HepG2 (cell line): ENCODE measurements at regions not wholly inside any gene's neighbourhood (a gene's known extent, or its start where the extent isn't known, plus 50 kb on each side); places are given as distances from the start of the nearest gene placed in this dataset.

Experiments
- ATAC-seq: fragments of 200-7000 bp; cut with Tn5 transposase; 3 replicates; pipeline ENCODE4 v1.9.1; 2020; ENCODE audit warnings: mild to moderate bottlenecking, moderate library complexity
- BruUV-seq: library from RNA; stranded (reverse); fragments of 400-500 nt; replicated peaks from 2 replicates; lab custom pipeline; 2021; lab: Mats Ljungman, UMichigan
- CTCF ChIA-PET: fragments of 300-600 bp; formaldehyde crosslinking; extraction: SDS; loops from one replicate; lab custom pipeline; 2021; ENCODE audit warnings: low total read pairs, inconsistent platforms, low intra/inter-chr PET ratio; lab: Yijun Ruan, JAX
- POLR2A ChIA-PET: fragments of 350-600 bp; sonication (Branson Sonifier 250); formaldehyde crosslinking; loops from one replicate; lab custom pipeline; 2020; ENCODE audit warnings: antibody characterized with exemption, inconsistent platforms; lab: Yijun Ruan, JAX
- DNase-seq: peaks from one replicate; pipeline ENCODE4 v3.0.0-alpha.2; 2015; ENCODE audit warnings: low spot score
- FAIRE-seq: peaks from 3 replicates; lab custom pipeline; 2011; peaks lifted over from hg19 to GRCh38; lab: Jason Lieb, UNC
- H2AFZ ChIP-seq: one replicate; pipeline ENCODE4 v1.6.1; 2011; ENCODE audit warnings: low read length, inconsistent platforms
- H3K27ac ChIP-seq: fragments of 300-600 bp; 3 replicates; pipeline ENCODE4 v1.8.0; 2011; ENCODE audit warnings: mixed run types, mild to moderate bottlenecking, mixed read lengths, low read length, inconsistent platforms; ENCODE audit not compliant: insufficient read depth; ENCODE audit errors: extremely low read length
- H3K27me3 ChIP-seq, 2 experiments: fragments of 200-600 bp in 1 of 2; 2 replicates in 1 of 2; 3 replicates in 1 of 2; pipeline versions ENCODE4 v1.6.0 to v1.8.0; 2011; ENCODE audit warnings: low read length in 2 of 2, mild to moderate bottlenecking in 2 of 2, moderate library complexity in 2 of 2, inconsistent platforms in 1 of 2; ENCODE audit not compliant: insufficient read depth in 2 of 2, control insufficient read depth in 1 of 2
- H3K36me3 ChIP-seq, 2 experiments: fragments of 200-600 bp in 1 of 2; replicated peaks in 1 of 2; 2 replicates in 1 of 2; 3 replicates in 1 of 2; pipeline versions ENCODE4 v1.5.1 to v1.8.0; 2011; ENCODE audit warnings: low read length in 2 of 2, inconsistent platforms in 1 of 2; ENCODE audit not compliant: insufficient read depth in 2 of 2, control insufficient read depth in 1 of 2
- H3K4me1 ChIP-seq: 2 replicates; pipeline ENCODE4 v1.5.1; 2012; ENCODE audit warnings: low read length, inconsistent platforms; ENCODE audit not compliant: insufficient read depth
- H3K4me2 ChIP-seq: 2 replicates; pipeline ENCODE4 v1.6.0; 2011; ENCODE audit warnings: low read depth, low read length, inconsistent platforms
- H3K4me3 ChIP-seq, 3 experiments: fragments of 200-600 bp in 1 of 3; sonication (generic), shearing (Covaris generic) in 1 of 3; replicated peaks in 1 of 3; 2 replicates each; pipeline ENCODE4 v1.5.1; 2011 to 2016; ENCODE audit warnings: low read length in 3 of 3, inconsistent platforms in 2 of 3, low read depth in 2 of 3, mild to moderate bottlenecking in 2 of 3, control low read depth in 1 of 3, mixed read lengths in 1 of 3; ENCODE audit not compliant: insufficient read depth in 1 of 3
- H3K79me2 ChIP-seq: one replicate; pipeline ENCODE4 v1.6.1; 2011; ENCODE audit warnings: low read length, inconsistent platforms; ENCODE audit not compliant: insufficient read depth
- H3K9ac ChIP-seq: 2 replicates; pipeline ENCODE4 v1.6.0; 2011; ENCODE audit warnings: mild to moderate bottlenecking, low read depth, low read length, inconsistent platforms; ENCODE audit not compliant: insufficient read depth
- H3K9me3 ChIP-seq: 2 replicates; pipeline ENCODE4 v1.5.1; 2012; ENCODE audit warnings: mild to moderate bottlenecking, low read length
- H4K20me1 ChIP-seq: 2 replicates; pipeline ENCODE4 v1.6.0; 2011; ENCODE audit warnings: inconsistent platforms, mild to moderate bottlenecking, low read length, moderate library complexity; ENCODE audit not compliant: insufficient read depth
- ATF7-NPFF ChIP-seq: sonication (generic); formaldehyde crosslinking; IDR thresholded peaks from 2 replicates; pipeline ENCODE4 v1.8.1; 2023; ENCODE audit warnings: mild to moderate bottlenecking, low read depth, missing genetic modification reagents, moderate library complexity
- CREB1 ChIP-seq, 2 experiments: fragments of 450-650 bp in 1 of 2; IDR thresholded peaks; 2 replicates each; pipeline ENCODE4 v1.6.1; 2016 to 2017; ENCODE audit warnings: control low read depth in 1 of 2, mild to moderate bottlenecking in 1 of 2, missing compliant biosample characterization in 1 of 2, missing genetic modification characterization in 1 of 2
- MAFK ChIP-seq, 2 experiments: IDR thresholded peaks in 1 of 2; conservative IDR thresholded peaks in 1 of 2; 2 replicates each; pipeline ENCODE4 v1.6.1; 2011; ENCODE audit warnings: improper control_type of control experiment in 2 of 2, low read length in 2 of 2
- ONECUT2 ChIP-seq: sonication (generic); formaldehyde crosslinking; IDR thresholded peaks from 2 replicates; pipeline ENCODE4 v1.4.0; 2020; ENCODE audit warnings: missing genetic modification reagents
- PAWR ChIP-seq: sonication (generic); formaldehyde crosslinking; IDR thresholded peaks from 2 replicates; pipeline ENCODE4 v1.4.0; 2020; ENCODE audit warnings: missing genetic modification reagents, mild to moderate bottlenecking, borderline replicate concordance
- POLR2AphosphoS2 ChIP-seq: IDR thresholded peaks from 2 replicates; pipeline ENCODE4 v1.6.1; 2011; ENCODE audit warnings: low read depth, low read length, improper control_type of control experiment
- RXRB ChIP-seq: IDR thresholded peaks from 2 replicates; pipeline ENCODE4 v1.6.1; 2016; ENCODE audit warnings: borderline replicate concordance, missing genetic modification reagents, missing compliant biosample characterization
- SMC3 ChIP-seq: IDR thresholded peaks from 2 replicates; pipeline ENCODE4 v1.6.1; 2011; ENCODE audit warnings: low read length, improper control_type of control experiment
- TOPORS ChIP-seq: sonication (generic); formaldehyde crosslinking; IDR thresholded peaks from 2 replicates; pipeline ENCODE4 v1.8.0; 2023; ENCODE audit warnings: mild to moderate bottlenecking, missing genetic modification reagents
- ZFP37 ChIP-seq: sonication (generic); formaldehyde crosslinking; IDR thresholded peaks from 2 replicates; pipeline ENCODE4 v1.4.0; 2020; ENCODE audit warnings: missing genetic modification reagents, borderline replicate concordance
- ZNF230 ChIP-seq: sonication (generic); formaldehyde crosslinking; IDR thresholded peaks from 2 replicates; pipeline ENCODE4 v1.4.0; 2020; ENCODE audit warnings: mild to moderate bottlenecking, missing genetic modification reagents
- ZNF777 ChIP-seq: sonication (generic); formaldehyde crosslinking; IDR thresholded peaks from 2 replicates; pipeline ENCODE4 v1.4.0; 2020; ENCODE audit warnings: missing genetic modification reagents
- ZNF782 ChIP-seq: sonication (generic); formaldehyde crosslinking; IDR thresholded peaks from 2 replicates; pipeline ENCODE4 v1.4.0; 2020; ENCODE audit warnings: missing genetic modification reagents, mild to moderate bottlenecking, borderline replicate concordance
- WGBS: methylation state at CpG from one replicate; pipeline ENCODE4 v1.1.6; 2017; ENCODE audit warnings: low lambda C conversion rate; 5-methylcytosine and 5-hydroxymethylcytosine counted together
- in situ Hi-C: cut with HindIII; loops from 2 replicates; pipeline ENCODE4 v1.10.0; 2017; ENCODE audit warnings: low pct_unique_long_range_greater_than_20kb; ENCODE audit not compliant: extremely low pct_ligation_motif_present
- intact Hi-C: fragments of 100-400 bp; cut with micrococcal nuclease; formaldehyde crosslinking; loops from one replicate; pipeline ENCODE4 v1.10.0; 2022; ENCODE audit not compliant: unreplicated experiment
- TF ChIP-seq, protein P1 (sequence below): sonication (generic); formaldehyde crosslinking; IDR thresholded peaks from one replicate; pipeline ENCODE4 v1.5.1; 2020; ENCODE audit warnings: mild to moderate bottlenecking, missing genetic modification reagents; ENCODE audit errors: not compliant biosample characterization

DNA sequence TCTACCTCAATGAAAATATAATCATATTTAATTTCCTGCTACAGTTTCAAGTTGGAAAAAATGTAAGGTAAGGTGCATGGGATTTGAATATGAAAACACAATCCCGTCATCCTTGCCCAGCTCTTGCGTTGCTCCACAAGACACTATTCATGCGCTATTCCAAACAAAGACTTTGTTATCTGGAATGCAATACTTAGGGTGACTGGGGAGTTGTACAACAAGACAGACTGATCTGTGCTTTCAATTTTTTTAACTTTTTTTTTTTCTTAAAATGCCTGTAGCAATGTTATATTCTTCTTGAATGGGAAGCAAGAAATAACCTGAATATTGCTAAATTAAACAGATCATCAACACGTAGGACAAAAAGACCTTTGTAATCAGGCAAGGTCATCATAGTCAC, 1077.2 kb downstream of the TTLL7 start:
- no peak for FAIRE-seq
- Histone ChIP-seq H3K4me1 (no peaks in the 10 kb centered on the region), H3K27me3 (no peaks in the 10 kb centered on the region), H2AFZ (no peak overlapping the region), H4K20me1 (no peaks in the 10 kb centered on the region), H3K9ac (no peak overlapping the region), H3K27ac (no peak overlapping the region), H3K36me3 (no peaks in the 10 kb centered on the region), H3K9me3 (peaks cover 68% of the 10 kb centered on the region), H3K79me2 (no peaks in the 10 kb centered on the region), H3K4me3 (no peak overlapping the region), H3K4me2 (no peak overlapping the region)
- TF ChIP-seq ZNF777 (CRISPR knock-in tag) (no peak), ONECUT2 (no peak), ATF7-NPFF (CRISPR knock-in tag) (no peak), CREB1 (IDR thresholded peaks at IDR 0.05) (no peak), CREB1 (CRISPR knock-in tag; IDR thresholded peaks at IDR 0.05) (no peak), ZFP37 (CRISPR knock-in tag) (no peak), ZNF782 (CRISPR knock-in tag) (no peak), RXRB (CRISPR knock-in tag) (no peak), ZNF230 (CRISPR knock-in tag) (no peak), TOPORS (CRISPR knock-in tag) (no peak), POLR2AphosphoS2 (no peak), PAWR (CRISPR knock-in tag) (no peak), SMC3 (no peak), MAFK (conservative IDR thresholded peaks at IDR 0.05 in 1 of 2, IDR thresholded peaks at IDR 0.05 in 1 of 2; ENCODE audit: low read length in 2 of 2) (no peak)
- TF ChIP-seq, protein P1, sequence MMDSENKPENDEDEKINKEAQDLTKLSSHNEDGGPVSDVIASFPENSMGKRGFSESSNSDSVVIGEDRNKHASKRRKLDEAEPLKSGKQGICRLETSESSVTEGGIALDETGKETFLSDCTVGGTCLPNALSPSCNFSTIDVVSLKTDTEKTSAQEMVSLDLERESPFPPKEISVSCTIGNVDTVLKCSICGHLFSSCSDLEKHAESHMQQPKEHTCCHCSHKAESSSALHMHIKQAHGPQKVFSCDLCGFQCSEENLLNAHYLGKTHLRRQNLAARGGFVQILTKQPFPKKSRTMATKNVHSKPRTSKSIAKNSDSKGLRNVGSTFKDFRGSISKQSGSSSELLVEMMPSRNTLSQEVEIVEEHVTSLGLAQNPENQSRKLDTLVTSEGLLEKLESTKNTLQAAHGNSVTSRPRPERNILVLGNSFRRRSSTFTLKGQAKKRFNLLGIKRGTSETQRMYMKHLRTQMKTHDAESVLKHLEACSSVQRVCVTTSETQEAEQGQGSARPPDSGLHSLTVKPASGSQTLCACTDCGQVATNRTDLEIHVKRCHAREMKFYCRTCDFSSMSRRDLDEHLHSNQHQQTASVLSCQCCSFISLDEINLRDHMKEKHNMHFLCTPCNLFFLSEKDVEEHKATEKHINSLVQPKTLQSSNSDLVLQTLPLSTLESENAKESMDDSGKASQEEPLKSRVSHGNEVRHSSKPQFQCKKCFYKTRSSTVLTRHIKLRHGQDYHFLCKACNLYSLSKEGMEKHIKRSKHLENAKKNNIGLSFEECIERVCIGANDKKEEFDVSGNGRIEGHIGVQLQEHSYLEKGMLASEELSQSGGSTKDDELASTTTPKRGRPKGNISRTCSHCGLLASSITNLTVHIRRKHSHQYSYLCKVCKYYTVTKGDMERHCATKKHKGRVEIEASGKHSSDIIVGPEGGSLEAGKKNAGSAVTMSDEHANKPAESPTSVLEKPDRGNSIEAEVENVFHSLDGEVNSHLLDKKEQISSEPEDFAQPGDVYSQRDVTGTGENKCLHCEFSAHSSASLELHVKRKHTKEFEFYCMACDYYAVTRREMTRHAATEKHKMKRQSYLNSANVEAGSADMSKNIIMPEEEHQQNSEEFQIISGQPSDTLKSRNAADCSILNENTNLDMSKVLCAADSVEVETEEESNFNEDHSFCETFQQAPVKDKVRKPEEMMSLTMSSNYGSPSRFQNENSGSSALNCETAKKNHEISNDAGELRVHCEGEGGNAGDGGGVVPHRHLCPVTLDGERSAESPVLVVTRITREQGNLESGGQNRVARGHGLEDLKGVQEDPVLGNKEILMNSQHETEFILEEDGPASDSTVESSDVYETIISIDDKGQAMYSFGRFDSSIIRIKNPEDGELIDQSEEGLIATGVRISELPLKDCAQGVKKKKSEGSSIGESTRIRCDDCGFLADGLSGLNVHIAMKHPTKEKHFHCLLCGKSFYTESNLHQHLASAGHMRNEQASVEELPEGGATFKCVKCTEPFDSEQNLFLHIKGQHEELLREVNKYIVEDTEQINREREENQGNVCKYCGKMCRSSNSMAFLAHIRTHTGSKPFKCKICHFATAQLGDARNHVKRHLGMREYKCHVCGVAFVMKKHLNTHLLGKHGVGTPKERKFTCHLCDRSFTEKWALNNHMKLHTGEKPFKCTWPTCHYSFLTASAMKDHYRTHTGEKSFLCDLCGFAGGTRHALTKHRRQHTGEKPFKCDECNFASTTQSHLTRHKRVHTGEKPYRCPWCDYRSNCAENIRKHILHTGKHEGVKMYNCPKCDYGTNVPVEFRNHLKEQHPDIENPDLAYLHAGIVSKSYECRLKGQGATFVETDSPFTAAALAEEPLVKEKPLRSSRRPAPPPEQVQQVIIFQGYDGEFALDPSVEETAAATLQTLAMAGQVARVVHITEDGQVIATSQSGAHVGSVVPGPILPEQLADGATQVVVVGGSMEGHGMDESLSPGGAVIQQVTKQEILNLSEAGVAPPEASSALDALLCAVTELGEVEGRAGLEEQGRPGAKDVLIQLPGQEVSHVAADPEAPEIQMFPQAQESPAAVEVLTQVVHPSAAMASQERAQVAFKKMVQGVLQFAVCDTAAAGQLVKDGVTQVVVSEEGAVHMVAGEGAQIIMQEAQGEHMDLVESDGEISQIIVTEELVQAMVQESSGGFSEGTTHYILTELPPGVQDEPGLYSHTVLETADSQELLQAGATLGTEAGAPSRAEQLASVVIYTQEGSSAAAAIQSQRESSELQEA (CRISPR knock-in tag): no peak
- in situ Hi-C loops (no loop called here), intact Hi-C loops (no loop called here)
- DNase-seq: no peak
- no TSS peak for BruUV-seq
- WGBS: 49% methylated on average over 4 of the region's 4 CpGs
- CTCF ChIA-PET: no interaction called here
- POLR2A ChIA-PET: no interaction called here
- no peak for ATAC-seq
